ENCODE measurements at regions not wholly inside any gene's neighbourhood (a gene's known extent, or its start where the extent isn't known, plus 50 kb on each side); places are given as distances from the start of the nearest gene placed in this dataset.

GRCh38 chr11:122310766-122311165 is 194.8 kb upstream of the BLID start (continued):
- TF ChIP-seq SREBF1 (IDR thresholded peaks at IDR 0.05; ENCODE audit: borderline replicate concordance, low read depth, low read length) (no peak), PHF20 (IDR thresholded peaks at IDR 0.05; ENCODE audit: partially characterized antibody) (no peak), POLR2B (IDR thresholded peaks at IDR 0.05; ENCODE audit: low read depth, partially characterized antibody) (no peak)

DNA sequence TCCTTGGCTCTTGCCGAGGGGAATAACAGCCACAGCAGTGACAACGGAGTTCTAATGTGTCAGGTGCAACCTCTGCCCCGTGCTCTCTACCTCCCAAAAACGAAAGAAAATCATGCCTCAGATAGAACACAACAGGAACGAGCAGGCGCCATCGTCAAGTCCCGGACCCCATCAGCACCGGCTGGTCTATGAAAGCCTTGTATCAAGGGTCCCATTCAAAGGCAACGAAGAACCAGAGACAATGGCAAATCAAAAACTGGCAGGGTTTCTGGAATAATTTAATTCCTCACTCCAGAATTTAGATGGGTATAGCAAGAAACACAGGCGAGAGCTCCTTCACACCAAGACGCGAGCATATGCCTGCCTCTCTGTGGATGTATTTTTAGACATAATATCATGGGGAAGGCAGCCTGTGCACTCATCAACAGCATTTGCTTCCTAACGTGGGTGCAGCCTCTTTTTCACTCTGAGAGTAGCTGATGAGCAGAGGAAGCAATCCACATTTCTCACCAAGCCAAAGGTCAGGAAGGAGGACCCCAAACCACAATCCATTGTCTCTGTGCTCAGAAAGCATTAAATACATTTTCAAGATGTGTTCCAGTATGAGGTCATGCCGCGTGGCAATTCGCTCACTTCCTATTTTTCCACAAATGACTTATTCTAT is 193.4 kb upstream of the BLID start:
- CTCF ChIA-PET (ENCODE audit: low intra/inter-chr PET ratio): no interaction called here
- FAIRE-seq: no peak
- DNase-seq (ENCODE audit: extremely low read depth in 1 of 4, low spot score in 3 of 4): no peak
- H3K4me2 ChIP-seq (ENCODE audit: insufficient read depth, low read length): no peak overlapping the region
- ATAC-seq: no peak
- in situ Hi-C loops (cut with MboI) (no loop called here), intact Hi-C loops (cut with micrococcal nuclease) (no loop called here)
- TF ChIP-seq, protein P1, sequence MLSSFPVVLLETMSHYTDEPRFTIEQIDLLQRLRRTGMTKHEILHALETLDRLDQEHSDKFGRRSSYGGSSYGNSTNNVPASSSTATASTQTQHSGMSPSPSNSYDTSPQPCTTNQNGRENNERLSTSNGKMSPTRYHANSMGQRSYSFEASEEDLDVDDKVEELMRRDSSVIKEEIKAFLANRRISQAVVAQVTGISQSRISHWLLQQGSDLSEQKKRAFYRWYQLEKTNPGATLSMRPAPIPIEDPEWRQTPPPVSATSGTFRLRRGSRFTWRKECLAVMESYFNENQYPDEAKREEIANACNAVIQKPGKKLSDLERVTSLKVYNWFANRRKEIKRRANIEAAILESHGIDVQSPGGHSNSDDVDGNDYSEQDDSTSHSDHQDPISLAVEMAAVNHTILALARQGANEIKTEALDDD (IDR thresholded peaks at IDR 0.05): no peak
- no peak for TF ChIP-seq CBX2 (IDR thresholded peaks at IDR 0.05; ENCODE audit: insufficient read depth, low read length, poor library complexity, severe bottlenecking)
- TF ChIP-seq DPF2 (IDR thresholded peaks at IDR 0.05): no peak
- TF ChIP-seq RBM22 (IDR thresholded peaks at IDR 0.05; ENCODE audit: low read depth, low read length, poor library complexity, severe bottlenecking): no peak
- no peak for TF ChIP-seq GTF2F1 (IDR thresholded peaks at IDR 0.05; ENCODE audit: low read depth, low read length)
- TF ChIP-seq ZKSCAN3 (CRISPR knock-in tag; IDR thresholded peaks at IDR 0.05): no peak
- TF ChIP-seq HEY1 (CRISPR knock-in tag; IDR thresholded peaks at IDR 0.05; ENCODE audit: borderline replicate concordance): no peak
- TF ChIP-seq, protein P2, sequence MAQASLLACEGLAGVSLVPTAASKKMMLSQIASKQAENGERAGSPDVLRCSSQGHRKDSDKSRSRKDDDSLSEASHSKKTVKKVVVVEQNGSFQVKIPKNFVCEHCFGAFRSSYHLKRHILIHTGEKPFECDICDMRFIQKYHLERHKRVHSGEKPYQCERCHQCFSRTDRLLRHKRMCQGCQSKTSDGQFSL (CRISPR knock-in tag; IDR thresholded peaks at IDR 0.05): no peak
- TF ChIP-seq, protein P2 (tag; IDR thresholded peaks at IDR 0.05): no peak
- 0% methylated on average over 16 of the region's 17 CpGs for WGBS (ENCODE audit: insufficient coverage, low coverage, missing lambda C conversion rate)
- no peak overlapping the region for H3K4me3 ChIP-seq
- no peaks in the 10 kb centered on the region for H3K27me3 ChIP-seq (ENCODE audit: control insufficient read depth in 2 of 2, insufficient read depth in 2 of 2, low read length in 2 of 2)
- H3K27ac ChIP-seq (ENCODE audit: extremely low read depth, low read depth, low read length): no peak overlapping the region
- H4K20me1 ChIP-seq (replicated peaks; ENCODE audit: control insufficient read depth, insufficient read depth, low read length): no peaks in the 10 kb centered on the region
- no TSS peak for BruUV-seq (replicated peaks)
- H3K36me3 ChIP-seq (ENCODE audit: control insufficient read depth, insufficient read depth, low read length): no peaks in the 10 kb centered on the region
- no peaks in the 10 kb centered on the region for H3K9me3 ChIP-seq (replicated peaks; ENCODE audit: control insufficient read depth, insufficient read depth, low read depth, low read length)
- no peaks in the 10 kb centered on the region for H3K9me1 ChIP-seq (ENCODE audit: control insufficient read depth, insufficient read depth, low read length)
- no peak overlapping the region for H2AFZ ChIP-seq (ENCODE audit: low read depth, low read length)
- H3K79me2 ChIP-seq (ENCODE audit: control insufficient read depth, insufficient read depth, low read length): no peaks in the 10 kb centered on the region
- POLR2A ChIA-PET: no interaction called here
- no peaks in the 10 kb centered on the region for H3K4me1 ChIP-seq (replicated peaks in 1 of 2; ENCODE audit: control insufficient read depth in 2 of 2, insufficient read depth in 2 of 2, low read length in 2 of 2)
- H3K9ac ChIP-seq (ENCODE audit: insufficient read depth in 1 of 2, low read depth in 2 of 2, low read length in 2 of 2): no peak overlapping the region

Measured in K562 (cell line).